ENCODE measurements at regions not wholly inside any gene's neighbourhood (a gene's known extent, or its start where the extent isn't known, plus 50 kb on each side); places are given as distances from the start of the nearest gene placed in this dataset.

DNA sequence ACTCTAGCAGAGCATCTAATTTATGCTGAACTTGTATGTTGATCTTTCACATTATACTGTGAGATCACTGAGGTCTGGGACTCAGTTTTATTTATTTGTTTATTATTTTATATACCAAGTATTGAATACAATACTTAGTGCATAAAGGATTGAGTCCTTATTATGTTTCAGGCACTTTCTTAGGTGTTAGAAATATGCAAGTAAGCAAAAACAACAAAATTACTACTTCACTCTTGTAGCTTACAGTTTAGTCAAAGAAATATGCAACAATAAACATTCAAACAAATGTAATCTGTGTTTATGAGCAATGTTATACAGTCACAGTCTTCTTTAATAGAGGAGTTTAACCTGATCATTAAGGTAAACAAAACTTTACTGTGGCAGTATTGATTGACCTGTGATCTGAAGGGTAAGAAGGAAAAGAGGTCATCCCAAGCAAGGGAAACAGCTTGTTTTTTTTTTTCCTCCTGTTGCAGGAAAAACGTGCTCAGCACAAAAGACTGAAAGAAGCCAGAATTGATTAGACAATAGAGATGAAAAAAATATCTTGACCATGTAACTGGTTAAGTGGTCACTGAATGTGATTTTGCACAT, 990.7 kb downstream of the TRHDE start:
- Histone ChIP-seq H3K27ac (ENCODE audit: low read length) (no peak overlapping the region), H3K9me3 (ENCODE audit: control insufficient read depth, insufficient read depth, low read depth, low read length) (peaks cover 4% of the 10 kb centered on the region; the same call in 1 of the 2 replicates), H3K4me3 (ENCODE audit: low read depth in 2 of 2, low read length in 2 of 2) (no peak overlapping the region), H3K36me3 (ENCODE audit: control insufficient read depth, insufficient read depth, low read length) (no peaks in the 10 kb centered on the region), H3K27me3 (ENCODE audit: control insufficient read depth, insufficient read depth, low read length) (no peaks in the 10 kb centered on the region), H3K4me1 (ENCODE audit: control insufficient read depth, insufficient read depth, low read length) (no peaks in the 10 kb centered on the region)
- ChIA-PET CTCF (interaction anchor here (0.7 kb wide), 1 partner anchor 372 kb away, joined by 4 read pairs; no protein-coding TSS in a partner anchor), POLR2A (no interaction called here)
- intact Hi-C loops (cut with micrococcal nuclease; ENCODE audit: unreplicated experiment) = no loop called here
- no peak for TF ChIP-seq SIN3A (IDR thresholded peaks at IDR 0.05; ENCODE audit: borderline replicate concordance, insufficient read depth, low read depth, low read length)
- BruUV-seq (replicated peaks) = no TSS peak
- DNase-seq (ENCODE audit: low read depth, low spot score) (no peak), ATAC-seq (no peak)
- in situ Hi-C loops (cut with HindIII; ENCODE audit: low pct_unique_long_range_greater_than_20kb, low sequenced_read_pairs) = no loop called here

DNA sequence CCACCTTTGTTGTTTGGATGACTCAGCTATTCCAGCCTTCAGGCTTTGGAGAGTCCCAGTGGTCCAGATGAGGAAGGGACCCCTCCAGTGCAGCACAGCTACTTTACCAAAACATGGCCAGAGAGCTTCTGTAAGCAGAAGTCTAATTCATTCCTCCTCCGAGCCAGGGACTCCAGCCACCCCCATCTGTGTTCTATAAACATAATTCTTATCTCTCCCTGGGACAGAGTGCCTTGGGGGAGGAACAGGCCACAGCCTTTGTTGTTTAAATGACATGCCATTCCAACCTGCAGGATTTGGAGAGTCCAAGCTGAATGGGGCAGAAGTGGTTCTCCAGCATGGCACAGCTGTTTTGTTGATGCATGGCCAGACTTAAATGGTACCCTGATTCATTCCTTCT, 994.0 kb downstream of the TRHDE start:
- Histone ChIP-seq H3K4me3 (ENCODE audit: low read depth in 2 of 2, low read length in 2 of 2) (no peak overlapping the region), H3K27me3 (ENCODE audit: control insufficient read depth, insufficient read depth, low read length) (no peaks in the 10 kb centered on the region), H3K27ac (ENCODE audit: low read length) (no peak overlapping the region), H3K4me1 (ENCODE audit: control insufficient read depth, insufficient read depth, low read length) (no peaks in the 10 kb centered on the region), H3K9me3 (ENCODE audit: control insufficient read depth, insufficient read depth, low read depth, low read length) (peaks cover 4% of the 10 kb centered on the region; the same call in 1 of the 2 replicates), H3K36me3 (ENCODE audit: control insufficient read depth, insufficient read depth, low read length) (no peaks in the 10 kb centered on the region)
- intact Hi-C loops (cut with micrococcal nuclease; ENCODE audit: unreplicated experiment) = no loop called here
- CTCF ChIA-PET = no interaction called here
- TF ChIP-seq, protein P1, sequence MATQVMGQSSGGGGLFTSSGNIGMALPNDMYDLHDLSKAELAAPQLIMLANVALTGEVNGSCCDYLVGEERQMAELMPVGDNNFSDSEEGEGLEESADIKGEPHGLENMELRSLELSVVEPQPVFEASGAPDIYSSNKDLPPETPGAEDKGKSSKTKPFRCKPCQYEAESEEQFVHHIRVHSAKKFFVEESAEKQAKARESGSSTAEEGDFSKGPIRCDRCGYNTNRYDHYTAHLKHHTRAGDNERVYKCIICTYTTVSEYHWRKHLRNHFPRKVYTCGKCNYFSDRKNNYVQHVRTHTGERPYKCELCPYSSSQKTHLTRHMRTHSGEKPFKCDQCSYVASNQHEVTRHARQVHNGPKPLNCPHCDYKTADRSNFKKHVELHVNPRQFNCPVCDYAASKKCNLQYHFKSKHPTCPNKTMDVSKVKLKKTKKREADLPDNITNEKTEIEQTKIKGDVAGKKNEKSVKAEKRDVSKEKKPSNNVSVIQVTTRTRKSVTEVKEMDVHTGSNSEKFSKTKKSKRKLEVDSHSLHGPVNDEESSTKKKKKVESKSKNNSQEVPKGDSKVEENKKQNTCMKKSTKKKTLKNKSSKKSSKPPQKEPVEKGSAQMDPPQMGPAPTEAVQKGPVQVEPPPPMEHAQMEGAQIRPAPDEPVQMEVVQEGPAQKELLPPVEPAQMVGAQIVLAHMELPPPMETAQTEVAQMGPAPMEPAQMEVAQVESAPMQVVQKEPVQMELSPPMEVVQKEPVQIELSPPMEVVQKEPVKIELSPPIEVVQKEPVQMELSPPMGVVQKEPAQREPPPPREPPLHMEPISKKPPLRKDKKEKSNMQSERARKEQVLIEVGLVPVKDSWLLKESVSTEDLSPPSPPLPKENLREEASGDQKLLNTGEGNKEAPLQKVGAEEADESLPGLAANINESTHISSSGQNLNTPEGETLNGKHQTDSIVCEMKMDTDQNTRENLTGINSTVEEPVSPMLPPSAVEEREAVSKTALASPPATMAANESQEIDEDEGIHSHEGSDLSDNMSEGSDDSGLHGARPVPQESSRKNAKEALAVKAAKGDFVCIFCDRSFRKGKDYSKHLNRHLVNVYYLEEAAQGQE (IDR thresholded peaks at IDR 0.05; ENCODE audit: insufficient read depth in 1 of 2, low read depth in 2 of 2, low read length in 1 of 2) = no peak
- no peak for TF ChIP-seq SIN3A (IDR thresholded peaks at IDR 0.05; ENCODE audit: borderline replicate concordance, insufficient read depth, low read depth, low read length)
- no peak for TF ChIP-seq POLR2AphosphoS5 (IDR thresholded peaks at IDR 0.05; ENCODE audit: low read depth, low read length)
- TF ChIP-seq, protein P2, sequence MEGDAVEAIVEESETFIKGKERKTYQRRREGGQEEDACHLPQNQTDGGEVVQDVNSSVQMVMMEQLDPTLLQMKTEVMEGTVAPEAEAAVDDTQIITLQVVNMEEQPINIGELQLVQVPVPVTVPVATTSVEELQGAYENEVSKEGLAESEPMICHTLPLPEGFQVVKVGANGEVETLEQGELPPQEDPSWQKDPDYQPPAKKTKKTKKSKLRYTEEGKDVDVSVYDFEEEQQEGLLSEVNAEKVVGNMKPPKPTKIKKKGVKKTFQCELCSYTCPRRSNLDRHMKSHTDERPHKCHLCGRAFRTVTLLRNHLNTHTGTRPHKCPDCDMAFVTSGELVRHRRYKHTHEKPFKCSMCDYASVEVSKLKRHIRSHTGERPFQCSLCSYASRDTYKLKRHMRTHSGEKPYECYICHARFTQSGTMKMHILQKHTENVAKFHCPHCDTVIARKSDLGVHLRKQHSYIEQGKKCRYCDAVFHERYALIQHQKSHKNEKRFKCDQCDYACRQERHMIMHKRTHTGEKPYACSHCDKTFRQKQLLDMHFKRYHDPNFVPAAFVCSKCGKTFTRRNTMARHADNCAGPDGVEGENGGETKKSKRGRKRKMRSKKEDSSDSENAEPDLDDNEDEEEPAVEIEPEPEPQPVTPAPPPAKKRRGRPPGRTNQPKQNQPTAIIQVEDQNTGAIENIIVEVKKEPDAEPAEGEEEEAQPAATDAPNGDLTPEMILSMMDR (IDR thresholded peaks at IDR 0.05) = no peak
- TF ChIP-seq TCF7L2 (IDR thresholded peaks at IDR 0.05; ENCODE audit: low read depth, low read length) = no peak
- POLR2A ChIA-PET = no interaction called here
- BruUV-seq (replicated peaks) = no TSS peak
- ATAC-seq = no peak
- no peak for DNase-seq (ENCODE audit: low read depth, low spot score)
- in situ Hi-C loops (cut with HindIII; ENCODE audit: low pct_unique_long_range_greater_than_20kb, low sequenced_read_pairs) = no loop called here

DNA sequence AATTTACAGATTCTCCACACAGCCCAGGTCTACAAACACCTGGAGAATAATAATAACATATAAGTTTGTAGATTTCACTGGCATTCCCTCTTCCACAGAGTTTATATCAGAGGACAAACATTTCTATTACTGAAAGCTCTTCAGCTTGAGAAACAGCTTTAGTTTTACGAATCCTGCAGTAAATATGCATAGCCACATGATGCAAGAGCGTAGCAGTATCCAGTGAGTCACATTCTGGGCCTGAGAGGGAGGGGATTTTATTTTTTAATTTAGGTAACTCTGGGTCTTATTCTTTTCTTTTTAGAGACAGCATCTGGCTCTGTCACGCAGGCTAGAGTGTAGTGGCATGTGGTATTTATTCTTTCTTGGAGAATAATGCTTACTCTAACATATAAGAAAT, 1002.8 kb downstream of the TRHDE start:
- BruUV-seq (replicated peaks) = no TSS peak
- H3K4me1 ChIP-seq (ENCODE audit: control insufficient read depth, insufficient read depth, low read length) = no peaks in the 10 kb centered on the region
- DNase-seq (ENCODE audit: low read depth, low spot score) (no peak), ATAC-seq (no peak)
- no peak for TF ChIP-seq POLR2AphosphoS5 (IDR thresholded peaks at IDR 0.05; ENCODE audit: low read depth, low read length)
- TF ChIP-seq SIN3A (IDR thresholded peaks at IDR 0.05; ENCODE audit: borderline replicate concordance, insufficient read depth, low read depth, low read length) = no peak
- TF ChIP-seq, protein P1 (IDR thresholded peaks at IDR 0.05; ENCODE audit: insufficient read depth in 1 of 2, low read depth in 2 of 2, low read length in 1 of 2) = no peak
- TF ChIP-seq TCF7L2 (IDR thresholded peaks at IDR 0.05; ENCODE audit: low read depth, low read length) = no peak
- TF ChIP-seq, protein P2 (IDR thresholded peaks at IDR 0.05) = no peak
- intact Hi-C loops (cut with micrococcal nuclease; ENCODE audit: unreplicated experiment) (no loop called here), in situ Hi-C loops (cut with HindIII; ENCODE audit: low pct_unique_long_range_greater_than_20kb, low sequenced_read_pairs) (no loop called here)
- H3K4me3 ChIP-seq (ENCODE audit: low read depth in 2 of 2, low read length in 2 of 2) = no peak overlapping the region
- no peaks in the 10 kb centered on the region for H3K9me3 ChIP-seq (ENCODE audit: control insufficient read depth, insufficient read depth, low read depth, low read length)
- no peaks in the 10 kb centered on the region for H3K36me3 ChIP-seq (ENCODE audit: control insufficient read depth, insufficient read depth, low read length)
- no peaks in the 10 kb centered on the region for H3K27me3 ChIP-seq (ENCODE audit: control insufficient read depth, insufficient read depth, low read length)
- no peak overlapping the region for H3K27ac ChIP-seq (ENCODE audit: low read length)
- POLR2A ChIA-PET = no interaction called here
- CTCF ChIA-PET = no interaction called here

Data from Panc1 (cell line).